GM12874 (cell line): ENCODE measurements at regions not wholly inside any gene's neighbourhood (a gene's known extent, or its start where the extent isn't known, plus 50 kb on each side); places are given as distances from the start of the nearest gene placed in this dataset.

Source experiments
- CTCF ChIP-seq: IDR thresholded peaks from 2 replicates; pipeline ENCODE4 v1.5.1; 2011; ENCODE audit warnings: low read depth, mild to moderate bottlenecking, control low read depth, low read length, moderate library complexity; ENCODE audit not compliant: insufficient read depth

GRCh38 chr6:115740907-115741306, 319.8 kb downstream of the FRK start:
- no peak for TF ChIP-seq CTCF

- TF ChIP-seq CTCF, result no peak
Measured at GRCh38 chr6:115735610-115736009, 325.1 kb downstream of the FRK start.

- TF ChIP-seq CTCF, result no peak
Measured at GRCh38 chr6:115733426-115733825, 327.3 kb downstream of the FRK start.

- TF ChIP-seq CTCF, result no peak
Measured at GRCh38 chr6:115729036-115729435, 331.7 kb downstream of the FRK start.

- no peak for TF ChIP-seq CTCF
Measured at GRCh38 chr6:115728171-115728570, 332.5 kb downstream of the FRK start.

- no peak for TF ChIP-seq CTCF
Measured at GRCh38 chr6:115721564-115721963, 339.1 kb downstream of the FRK start.

GRCh38 chr6:115720900-115721299, 339.8 kb downstream of the FRK start:
- TF ChIP-seq CTCF, result no peak

GRCh38 chr6:115717472-115717871, 343.2 kb downstream of the FRK start:
- no peak for TF ChIP-seq CTCF
